ENCODE measurements at regions not wholly inside any gene's neighbourhood (a gene's known extent, or its start where the extent isn't known, plus 50 kb on each side); places are given as distances from the start of the nearest gene placed in this dataset.

DNA sequence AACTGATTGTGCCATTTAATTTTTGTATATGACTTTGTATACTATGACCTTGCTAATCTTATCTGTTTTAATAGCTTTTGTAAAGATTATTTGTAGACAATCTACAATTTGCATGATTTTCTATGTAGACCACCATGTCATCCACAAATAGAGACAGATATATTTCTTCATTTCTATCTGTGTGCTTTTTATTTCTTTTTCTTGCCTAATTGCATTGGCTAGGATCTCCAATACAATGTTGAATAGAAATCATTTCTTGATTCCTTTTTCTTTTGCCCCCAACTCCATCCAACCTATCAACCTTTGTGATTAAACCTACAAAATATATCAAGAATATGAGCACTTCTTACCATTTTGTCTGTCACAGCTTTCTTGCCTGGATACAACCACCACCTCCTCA lies 232.6 kb upstream of the POU3F1 start:
- no peak for ATAC-seq (ENCODE audit: poor library complexity)
- intact Hi-C loops (cut with DNase I): no loop called here
- DNase-seq: no peak

DNA sequence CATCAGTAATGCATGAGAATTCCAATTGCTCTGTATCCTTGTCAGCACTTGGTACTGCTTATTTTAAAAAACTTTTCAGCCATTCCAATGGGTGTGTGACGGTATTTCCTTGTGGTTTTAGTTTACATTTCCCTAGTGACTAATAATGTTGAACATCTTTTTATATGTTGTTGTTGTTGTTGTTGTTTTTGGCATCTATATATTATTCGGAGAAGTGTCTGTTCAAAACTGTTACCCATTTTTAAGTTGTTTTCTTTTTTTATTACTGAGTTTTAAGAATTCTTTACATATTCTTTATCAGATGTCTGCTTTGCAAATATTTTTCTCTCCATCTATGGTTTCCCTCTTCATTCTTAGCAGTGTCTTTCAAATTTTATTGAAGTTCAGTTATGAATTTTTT lies 231.1 kb upstream of the POU3F1 start:
- no peak for DNase-seq
- ATAC-seq (ENCODE audit: poor library complexity): no peak
- intact Hi-C loops (cut with DNase I): no loop called here

DNA sequence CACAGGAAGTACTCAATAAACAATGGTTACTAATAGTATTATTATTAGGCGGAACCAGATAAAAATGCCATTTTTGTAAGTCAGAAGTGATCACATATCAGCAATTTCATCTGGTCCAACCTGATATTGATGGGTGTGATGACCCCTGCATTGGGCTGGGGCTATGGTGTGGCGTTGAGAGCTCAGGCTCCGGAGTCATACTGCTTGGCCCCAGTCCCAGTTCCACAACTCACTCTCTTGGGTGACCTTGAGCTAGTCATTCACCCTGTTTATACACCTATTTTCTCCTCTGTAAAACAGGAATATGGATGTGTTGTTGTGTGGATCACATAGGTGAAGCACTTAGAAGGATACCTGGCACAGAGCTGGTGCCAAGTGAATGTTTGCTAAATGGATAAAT lies 229.4 kb upstream of the POU3F1 start:
- DNase-seq (no peak), ATAC-seq (ENCODE audit: poor library complexity) (no peak)
- intact Hi-C loops (cut with DNase I): no loop called here

DNA sequence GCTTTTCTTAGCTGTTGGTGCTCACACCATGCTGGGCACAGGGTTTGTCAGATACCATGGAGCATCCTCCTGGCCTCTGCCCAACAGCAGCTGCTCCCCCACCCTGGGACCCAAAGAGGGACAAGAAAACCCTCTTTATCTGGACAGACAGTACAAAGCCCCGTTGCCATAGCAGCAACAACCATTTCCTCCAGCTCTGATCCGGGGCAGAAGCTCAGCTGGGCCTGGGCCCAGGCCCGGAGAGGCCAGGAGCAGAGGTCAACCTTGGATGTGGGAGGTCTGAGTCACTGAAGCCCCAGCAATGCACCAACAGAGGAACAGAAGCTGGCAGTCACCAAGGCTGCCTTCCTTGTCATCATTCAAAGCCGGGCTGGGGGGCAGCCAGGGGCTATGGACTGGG lies 228.4 kb upstream of the POU3F1 start:
- DNase-seq: peak; percentile 41
- intact Hi-C loops (cut with DNase I): no loop called here
- no peak for ATAC-seq (ENCODE audit: poor library complexity)

DNA sequence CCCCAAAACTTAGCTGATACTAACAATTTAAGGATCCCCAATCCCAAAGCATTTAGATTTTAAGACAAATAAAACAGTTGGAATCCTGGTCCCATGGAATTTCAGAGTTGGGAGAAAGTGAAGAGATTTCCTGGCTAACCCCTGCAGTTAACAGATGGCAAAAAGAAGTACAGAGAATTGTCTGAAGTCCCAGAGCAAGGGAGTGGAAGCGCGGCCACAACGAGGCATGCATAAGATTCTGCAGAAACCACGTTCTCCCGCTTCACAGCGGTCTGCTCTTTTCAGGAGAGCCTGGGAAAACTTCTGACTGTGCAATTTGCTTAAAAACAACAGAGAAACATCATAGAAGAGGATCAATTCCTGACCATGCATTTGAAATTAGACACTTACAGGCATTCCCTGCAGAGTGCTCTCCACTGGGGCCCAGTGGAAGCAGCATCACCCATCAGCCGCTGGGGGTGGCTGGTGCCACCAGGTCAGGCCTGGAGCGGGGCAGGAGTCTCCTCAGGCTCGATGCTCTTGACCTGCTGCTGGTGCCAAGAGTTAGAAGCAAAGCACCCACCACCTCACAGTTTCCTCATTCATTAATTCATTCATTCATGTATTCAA lies 226.7 kb upstream of the POU3F1 start:
- intact Hi-C loops (cut with DNase I): no loop called here
- ATAC-seq (ENCODE audit: poor library complexity): no peak
- no peak for DNase-seq

DNA sequence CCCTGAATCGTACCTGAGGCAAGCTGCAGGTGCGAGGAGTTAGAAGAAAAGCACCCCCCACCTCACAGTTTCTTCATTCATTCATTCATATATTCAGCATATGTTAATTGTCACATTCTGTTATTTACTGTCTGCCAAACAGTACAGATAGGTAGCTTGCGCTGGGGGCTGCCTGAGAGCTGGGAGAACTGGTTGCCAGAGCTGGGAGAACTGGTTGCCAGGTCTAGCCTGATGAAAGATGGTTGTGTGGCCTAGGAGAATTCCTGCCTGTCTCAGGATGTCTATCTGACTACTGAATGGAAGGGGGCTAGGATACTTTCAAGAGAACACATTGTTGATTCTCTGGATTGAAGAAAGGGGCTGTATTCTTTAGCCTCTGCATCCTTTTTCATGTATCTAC lies 225.9 kb upstream of the POU3F1 start:
- DNase-seq (no peak), ATAC-seq (ENCODE audit: poor library complexity) (no peak)
- intact Hi-C loops (cut with DNase I): no loop called here

DNA sequence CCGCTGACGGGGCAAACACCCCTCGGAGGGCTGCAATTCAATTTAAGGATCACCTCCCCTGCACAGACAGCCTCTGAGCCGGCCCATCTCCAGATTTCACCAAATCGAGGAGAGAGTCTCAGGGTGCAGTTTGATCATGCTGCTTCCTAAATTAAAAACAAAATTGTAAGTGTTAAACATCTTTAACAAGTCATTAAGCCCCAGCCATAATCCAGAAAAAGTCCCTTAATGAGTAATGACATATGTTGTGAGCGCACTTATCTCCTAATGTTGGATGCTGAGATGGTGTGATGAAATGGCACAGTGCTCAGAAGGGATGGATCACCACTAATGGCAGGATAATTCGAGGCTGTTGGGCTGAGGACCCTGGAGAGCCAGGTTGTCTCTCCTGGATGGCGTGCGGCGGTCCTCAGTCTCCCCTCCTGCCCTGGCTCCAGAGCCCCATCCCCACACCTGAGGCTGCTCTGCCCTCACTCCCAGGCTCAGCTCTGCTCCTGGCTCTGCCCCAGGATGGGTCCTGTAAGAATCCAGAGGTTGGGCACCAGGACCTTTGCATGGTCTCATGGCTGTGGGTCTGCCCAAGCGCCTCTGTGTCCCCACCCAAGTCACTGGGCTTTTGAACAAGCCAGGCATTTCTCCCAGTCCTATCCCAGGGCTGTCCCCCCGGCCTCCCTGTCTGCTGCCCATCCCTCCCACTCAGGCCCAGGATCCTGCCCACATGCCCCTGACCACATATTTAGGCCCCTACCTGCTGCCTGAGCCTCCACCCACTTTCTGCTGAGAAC lies 224.4 kb upstream of the POU3F1 start:
- DNase-seq (no peak), ATAC-seq (ENCODE audit: poor library complexity) (no peak)
- intact Hi-C loops (cut with DNase I): no loop called here

DNA sequence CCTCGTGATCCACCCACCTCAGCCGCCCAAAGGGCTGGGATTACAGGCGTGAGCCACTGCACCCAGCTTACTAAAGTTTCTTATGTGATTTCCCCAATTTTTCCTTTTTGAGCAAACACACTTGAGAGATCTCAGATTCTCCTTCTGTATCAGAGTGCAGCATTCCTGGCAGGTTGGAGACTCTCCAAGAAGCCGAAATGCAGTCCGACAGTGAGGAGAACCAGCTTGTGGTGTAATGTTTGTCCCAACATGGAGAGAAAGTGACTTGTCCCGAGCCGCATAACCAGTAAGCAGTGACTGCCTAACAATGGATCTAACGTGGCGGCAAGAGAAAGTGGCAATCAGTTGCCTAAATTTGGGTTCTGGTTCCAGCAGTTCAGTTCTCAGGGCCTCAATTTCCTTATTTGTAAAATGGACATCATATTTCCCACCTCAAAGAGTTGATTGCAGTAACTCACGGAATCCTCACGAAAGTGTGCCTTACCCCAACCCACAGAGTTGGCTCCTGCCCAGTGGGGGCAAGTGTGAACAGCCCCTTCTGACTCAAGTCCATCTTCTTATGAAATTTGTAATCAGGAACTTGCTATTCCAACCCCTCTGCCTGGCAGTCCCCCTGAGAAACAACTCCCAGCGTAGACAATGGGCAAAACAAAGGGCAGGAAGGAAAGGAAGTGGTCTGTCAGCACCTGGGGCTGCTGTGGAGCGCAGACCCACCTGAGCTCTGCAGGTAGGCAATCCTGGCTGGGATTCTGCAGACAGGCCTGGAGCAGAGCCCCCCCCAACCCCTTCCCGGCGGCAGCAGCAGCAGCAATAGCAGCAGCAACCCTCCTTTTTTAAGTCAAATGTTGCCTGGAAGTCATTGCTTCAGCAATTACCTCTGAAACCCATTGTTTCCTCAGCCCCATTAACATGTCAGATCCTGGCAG lies 223.6 kb upstream of the POU3F1 start:
- no peak for DNase-seq
- intact Hi-C loops (cut with DNase I): no loop called here
- no peak for ATAC-seq (ENCODE audit: poor library complexity)

DNA sequence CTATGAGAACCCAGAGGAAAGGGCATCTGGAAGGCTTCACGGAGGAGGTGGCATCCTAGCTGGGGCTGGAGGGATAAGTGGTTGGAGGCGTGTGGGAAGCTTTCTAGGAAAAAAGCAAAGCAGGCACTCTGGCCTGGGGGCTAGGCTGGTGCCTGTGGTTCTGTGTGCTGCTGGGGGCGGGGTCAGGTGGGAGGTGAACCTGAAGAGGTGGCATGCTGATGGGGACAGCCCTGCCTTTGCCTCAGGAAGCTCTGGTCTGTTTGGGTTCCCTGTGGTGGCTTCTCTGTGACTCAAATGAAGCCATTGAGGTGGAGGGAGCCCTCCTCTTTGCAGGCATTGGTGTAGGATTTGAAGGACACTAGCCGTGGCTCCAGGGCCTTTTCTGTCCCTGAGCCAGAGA lies 221.6 kb upstream of the POU3F1 start:
- no peak for DNase-seq
- intact Hi-C loops (cut with DNase I): no loop called here
- ATAC-seq (ENCODE audit: poor library complexity): no peak

DNA sequence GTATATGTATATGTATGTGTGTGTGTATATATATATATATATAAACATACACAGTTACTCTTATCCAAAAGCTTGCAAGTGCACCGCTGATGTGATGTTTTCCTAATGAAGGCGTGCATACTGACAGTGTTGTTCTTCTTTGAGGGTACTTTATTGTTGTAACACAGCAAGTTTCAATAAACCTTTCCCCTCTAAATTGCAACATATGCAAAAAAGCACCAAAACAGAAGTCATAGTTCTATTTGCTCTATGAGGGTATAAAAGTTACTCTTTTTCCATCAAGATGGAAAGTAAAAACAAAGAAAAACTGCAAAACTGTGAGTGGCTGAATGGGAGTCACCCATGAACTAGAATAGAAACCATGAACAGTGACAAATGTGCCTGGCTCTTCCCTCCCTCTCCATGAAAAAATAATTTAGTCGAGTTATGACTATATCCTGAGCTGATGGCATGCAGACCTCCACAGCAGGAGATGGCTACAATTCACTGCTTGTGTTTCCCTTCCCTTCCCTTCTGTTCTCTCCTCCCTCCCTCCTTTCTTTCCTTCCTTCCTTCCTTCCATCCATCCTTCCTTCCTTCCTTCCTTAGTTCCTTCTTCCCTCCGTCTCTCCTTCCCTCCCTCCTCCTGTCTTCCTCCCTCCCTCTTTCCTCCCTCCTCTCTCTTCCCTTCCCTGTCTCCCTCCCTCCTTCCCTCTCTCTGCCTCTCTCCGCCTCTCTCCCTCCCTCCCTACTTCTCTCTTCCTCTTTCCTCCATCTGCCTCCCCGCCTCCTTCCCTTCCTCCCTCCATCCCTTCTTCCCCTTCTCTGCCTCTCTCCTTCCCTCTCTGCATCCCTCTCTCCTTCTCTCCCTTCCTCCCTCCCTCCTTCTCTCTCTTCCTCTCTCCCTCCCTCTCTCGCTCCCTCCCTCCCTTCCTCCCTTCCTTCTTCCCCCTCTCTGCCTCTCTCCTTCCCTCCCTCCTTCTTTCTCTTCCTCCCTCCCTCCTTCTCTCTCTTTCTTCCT lies 220.7 kb upstream of the POU3F1 start:
- no peak for DNase-seq
- intact Hi-C loops (cut with DNase I): no loop called here
- no peak for ATAC-seq (ENCODE audit: poor library complexity)

DNA sequence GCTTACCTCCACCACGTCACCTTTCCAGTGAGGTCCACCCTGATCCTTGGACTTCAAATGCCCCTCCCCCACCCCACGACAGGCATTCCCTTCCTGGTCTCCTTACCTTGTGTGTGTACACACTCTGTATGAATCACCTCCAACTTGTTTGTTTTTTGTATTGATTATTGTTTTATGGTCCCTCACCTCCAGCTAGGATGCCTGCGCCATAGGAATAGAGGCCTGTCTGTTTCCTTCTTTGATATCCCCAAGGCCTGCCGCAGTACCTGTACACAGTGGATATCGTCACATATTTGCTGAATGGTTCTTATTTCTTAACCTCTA lies 219.6 kb upstream of the POU3F1 start:
- ATAC-seq (ENCODE audit: poor library complexity): no peak
- no peak for DNase-seq

DNA sequence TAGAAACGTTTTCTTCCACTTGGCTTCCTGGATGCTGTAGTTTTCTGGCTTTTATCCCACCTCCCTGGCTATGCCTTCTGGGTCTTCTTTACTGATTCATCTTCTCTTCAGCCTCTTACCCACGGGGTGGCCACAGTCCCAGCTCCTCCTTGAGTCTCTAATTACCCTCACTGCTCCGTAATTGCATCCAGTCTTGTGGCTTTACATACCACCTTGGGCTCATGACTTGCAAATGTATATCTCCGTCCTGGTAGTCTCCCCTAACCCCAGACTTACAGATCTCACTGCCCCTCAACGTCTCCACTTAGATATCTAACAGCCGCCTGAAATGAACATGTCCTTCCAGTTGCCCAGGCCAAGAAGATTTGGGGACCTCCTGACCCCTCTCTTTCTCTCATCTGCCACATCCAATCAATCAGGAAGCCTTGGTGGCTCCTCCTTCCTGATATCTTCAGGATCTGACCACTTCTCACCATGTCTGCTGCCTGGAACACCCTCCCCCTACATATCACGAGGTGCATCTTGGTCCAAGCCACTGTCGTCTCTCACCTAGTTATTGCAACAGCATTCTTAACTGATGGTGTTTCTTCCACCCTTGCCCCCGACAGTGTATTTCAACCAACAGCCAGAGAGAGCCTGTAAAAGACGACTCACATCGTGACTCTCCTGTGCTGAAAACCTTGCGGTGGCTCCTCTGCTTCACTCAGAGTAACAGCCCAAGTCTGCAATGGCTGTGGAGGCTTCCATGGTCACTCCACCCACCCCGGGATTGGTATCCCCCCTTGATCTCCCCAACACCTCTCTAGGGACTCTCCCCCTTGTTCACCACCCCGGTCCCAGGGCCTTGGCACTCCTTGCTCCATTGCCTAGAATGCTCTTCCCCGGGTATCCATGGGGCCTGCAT lies 219.0 kb upstream of the POU3F1 start:
- intact Hi-C loops (cut with DNase I): no loop called here
- no peak for ATAC-seq (ENCODE audit: poor library complexity)
- no peak for DNase-seq

More for the DNA sequence above, 219.6 kb upstream of the POU3F1 start:
- intact Hi-C loops (cut with DNase I): no loop called here

DNA sequence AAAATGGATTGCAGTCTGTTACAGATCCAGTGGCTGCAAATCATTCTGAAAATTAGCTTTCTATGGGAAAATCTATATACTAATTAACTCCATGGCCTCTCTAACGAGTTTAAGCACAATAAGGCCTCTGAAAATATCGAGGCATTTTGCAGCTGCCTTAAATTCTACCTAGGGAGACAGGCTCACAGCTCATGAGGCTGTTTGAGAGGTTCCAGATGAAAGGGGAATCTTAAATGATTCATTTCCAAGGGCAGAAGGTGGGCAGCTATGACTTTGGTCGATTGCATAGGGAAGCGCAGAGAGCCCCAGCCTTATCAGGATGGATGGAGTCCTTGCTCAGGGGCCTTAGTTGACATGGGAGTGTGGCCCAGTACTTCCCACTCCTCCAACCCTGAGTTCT lies 216.8 kb upstream of the POU3F1 start:
- ATAC-seq (ENCODE audit: poor library complexity) (no peak), DNase-seq (no peak)
- intact Hi-C loops (cut with DNase I): no loop called here

DNA sequence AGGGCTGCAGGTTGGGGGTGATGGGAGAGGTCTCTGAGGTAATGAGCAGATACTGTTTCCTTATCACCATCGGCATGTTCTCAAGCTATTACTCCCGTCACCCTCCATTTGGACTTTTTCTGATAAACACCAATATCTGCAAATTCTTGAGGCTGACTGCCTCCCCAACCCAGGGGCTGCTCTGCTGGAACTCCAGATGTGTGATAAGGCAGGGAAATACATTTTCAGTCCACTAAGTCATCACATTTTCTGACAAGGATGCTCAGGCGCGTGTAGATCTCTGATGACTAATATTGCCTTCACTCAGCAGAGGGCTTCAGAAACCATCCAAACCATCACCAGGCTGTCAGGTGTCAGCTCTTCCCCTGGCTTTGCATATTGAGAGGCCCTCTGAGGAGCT lies 215.0 kb upstream of the POU3F1 start:
- DNase-seq (no peak), ATAC-seq (ENCODE audit: poor library complexity) (no peak)
- intact Hi-C loops (cut with DNase I): no loop called here

DNA sequence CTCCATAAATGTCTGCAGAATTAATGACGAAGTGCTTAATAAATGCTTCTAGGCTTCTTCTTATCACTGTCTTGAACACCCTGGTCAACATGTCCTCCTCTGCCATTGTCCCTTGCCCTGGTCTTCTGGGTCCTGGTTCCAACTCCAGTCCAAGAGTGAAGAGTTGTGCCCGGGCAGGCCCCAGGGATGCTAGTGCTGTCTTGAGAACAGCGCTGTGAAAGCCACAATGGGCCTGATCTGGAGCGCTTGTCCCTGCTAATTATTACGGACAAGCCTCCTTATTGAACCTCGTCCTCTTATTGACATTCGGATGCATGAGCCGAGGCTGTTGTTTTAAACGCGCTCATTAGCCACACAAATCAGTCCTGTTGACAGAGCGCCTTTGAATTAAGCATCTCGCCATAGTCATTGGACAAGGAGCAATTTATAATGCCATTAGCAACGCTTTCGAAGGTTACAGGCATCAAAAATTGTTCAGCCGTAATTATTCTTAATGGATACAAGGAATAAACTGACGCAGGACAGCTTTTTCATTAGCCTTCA lies 211.6 kb upstream of the POU3F1 start:
- intact Hi-C loops (cut with DNase I): no loop called here
- DNase-seq (no peak), ATAC-seq (ENCODE audit: poor library complexity) (no peak)

DNA sequence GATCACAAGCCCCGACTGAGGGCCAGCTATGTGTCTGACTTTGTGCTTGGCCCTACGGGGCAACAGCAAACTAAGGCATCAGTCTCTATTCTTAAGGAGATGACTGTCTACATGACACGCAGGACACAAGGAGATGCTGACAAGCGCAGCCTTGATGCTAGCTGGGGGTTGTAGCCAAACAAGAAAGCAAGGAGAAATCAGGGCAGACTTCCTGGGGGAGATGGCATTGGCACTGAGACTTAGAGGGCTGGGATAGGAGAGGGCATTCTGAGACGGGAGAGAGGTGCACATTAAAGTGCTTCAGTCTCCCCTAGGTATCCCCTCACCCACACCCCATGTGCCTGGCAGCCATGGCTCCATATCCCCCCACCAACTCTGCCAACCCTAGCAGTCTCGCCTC lies 210.8 kb upstream of the POU3F1 start:
- DNase-seq (no peak), ATAC-seq (ENCODE audit: poor library complexity) (no peak)
- intact Hi-C loops (cut with DNase I): no loop called here

DNA sequence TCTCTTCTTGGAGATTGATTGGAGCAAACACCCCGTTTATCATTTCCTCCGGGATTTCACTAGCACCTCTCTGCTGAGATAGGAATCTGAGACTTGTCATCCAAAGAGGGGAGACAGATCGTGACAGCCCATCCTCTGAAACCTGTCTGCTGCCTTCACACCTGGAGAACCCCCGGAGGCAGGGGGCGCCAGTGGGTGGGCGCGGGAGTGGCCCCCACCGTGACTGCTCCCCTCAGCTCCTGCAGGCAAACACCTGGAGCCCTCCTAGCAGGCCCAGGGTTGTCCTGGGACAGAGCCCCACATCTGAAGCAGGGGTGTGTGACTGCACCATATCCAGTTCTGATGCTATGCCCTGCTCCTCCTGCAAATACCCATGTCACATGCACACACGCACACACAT lies 209.5 kb upstream of the POU3F1 start:
- intact Hi-C loops (cut with DNase I): no loop called here
- no peak for ATAC-seq (ENCODE audit: poor library complexity)
- no peak for DNase-seq

DNA sequence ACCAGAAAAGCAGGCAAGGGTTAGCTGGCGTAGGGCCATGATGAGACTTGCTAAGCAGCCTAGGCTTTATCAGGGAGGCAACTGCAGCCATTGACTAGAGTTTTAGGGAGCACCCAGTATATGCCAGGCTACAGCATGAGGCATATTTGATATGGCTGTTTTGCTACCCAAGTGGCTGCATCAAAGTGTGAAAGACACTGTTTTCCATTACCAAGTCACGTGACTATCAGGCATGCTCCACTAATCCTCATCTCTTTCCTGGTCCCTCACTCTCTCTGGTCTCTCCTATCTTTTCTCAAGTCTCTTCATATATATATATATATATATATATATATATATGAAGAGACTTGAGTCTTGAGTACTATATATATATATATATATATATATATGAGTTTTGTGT lies 206.7 kb upstream of the POU3F1 start:
- DNase-seq (no peak), ATAC-seq (ENCODE audit: poor library complexity) (no peak)
- intact Hi-C loops (cut with DNase I): no loop called here
